ENCODE measurements at regions not wholly inside any gene's neighbourhood (a gene's known extent, or its start where the extent isn't known, plus 50 kb on each side); places are given as distances from the start of the nearest gene placed in this dataset.
A peak's percentile ranks its signal among the peaks of the same experiment; 100 is the strongest.

DNA sequence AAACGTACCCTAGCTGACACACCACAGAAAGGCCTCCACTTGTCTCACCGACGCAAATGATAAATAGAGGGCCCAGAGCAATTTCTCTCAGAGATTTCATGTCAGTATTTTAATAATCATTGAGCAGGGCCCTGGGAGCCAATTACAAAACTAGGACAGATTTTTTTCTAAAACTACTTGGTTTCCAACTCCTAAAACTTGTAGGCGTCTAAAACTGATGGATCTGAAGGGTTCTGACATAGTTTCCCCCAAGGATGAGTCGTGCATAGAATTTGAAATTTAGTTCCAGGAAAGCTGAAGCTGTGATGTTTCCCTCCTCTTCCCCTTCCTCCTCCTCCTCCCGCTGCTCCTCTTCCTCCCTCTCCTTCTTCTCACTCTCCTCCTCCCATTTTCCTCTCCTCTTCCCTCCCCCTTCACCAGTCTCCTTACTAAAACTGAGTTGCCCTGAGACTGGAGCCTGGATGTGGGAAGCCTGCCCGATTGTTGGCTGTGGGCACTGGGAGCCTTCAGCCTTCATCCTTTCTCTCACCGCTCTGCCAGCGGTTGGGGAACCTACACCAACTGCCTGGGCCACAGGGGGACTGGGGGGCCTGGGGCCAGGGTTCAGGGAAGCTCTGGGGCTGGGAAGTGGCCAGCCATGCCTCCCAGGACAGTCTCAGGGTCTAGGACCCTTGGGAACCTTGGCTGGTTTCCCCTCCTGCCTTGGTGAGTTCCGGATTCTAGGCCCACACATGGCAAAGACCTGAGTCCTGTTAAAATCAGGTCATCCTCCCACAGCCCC lies 73.9 kb upstream of the SLC6A11 start:
- DNase-seq, result no peak

- no peak for DNase-seq
These were observed 72.5 kb upstream of the SLC6A11 start for GRCh38 chr3:10743366-10744097.

DNA sequence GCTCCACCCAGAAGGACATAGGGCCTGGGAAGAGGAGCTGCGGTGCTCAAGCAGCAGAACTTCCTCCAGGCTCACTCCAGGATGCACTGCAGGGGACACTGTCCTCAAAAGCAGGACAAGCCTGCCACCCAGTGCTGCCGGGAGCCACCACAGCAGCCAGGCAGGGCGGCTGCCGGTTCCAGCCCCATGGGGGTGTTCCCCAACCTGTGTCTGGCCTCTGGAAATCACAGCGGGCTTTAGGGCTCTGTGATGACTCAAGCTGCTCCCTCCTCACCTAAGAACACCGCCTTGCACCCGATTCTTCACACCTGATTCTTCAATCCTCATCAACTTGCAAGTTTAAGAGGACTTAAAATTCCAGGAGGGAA lies 71.9 kb upstream of the SLC6A11 start:
- DNase-seq, result peak in 2 of 3 donors; percentile 10 to 38

DNA sequence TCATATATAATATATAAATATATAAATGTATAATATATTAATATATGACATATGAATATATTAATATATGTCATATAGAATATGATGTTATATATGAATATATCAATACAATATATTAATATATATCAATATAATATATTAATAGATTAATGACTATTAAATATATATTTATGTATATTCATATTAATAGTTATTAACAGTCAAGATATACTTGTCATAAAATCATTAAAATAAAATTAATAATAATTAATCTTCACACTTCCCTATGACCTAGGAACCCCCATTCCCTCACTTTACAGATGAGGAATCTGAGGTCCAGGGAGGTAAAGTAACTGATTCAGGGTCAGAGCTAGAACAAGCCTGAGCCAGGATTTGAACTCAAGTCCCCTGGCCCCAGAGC lies 70.6 kb upstream of the SLC6A11 start:
- DNase-seq, result no peak

DNA sequence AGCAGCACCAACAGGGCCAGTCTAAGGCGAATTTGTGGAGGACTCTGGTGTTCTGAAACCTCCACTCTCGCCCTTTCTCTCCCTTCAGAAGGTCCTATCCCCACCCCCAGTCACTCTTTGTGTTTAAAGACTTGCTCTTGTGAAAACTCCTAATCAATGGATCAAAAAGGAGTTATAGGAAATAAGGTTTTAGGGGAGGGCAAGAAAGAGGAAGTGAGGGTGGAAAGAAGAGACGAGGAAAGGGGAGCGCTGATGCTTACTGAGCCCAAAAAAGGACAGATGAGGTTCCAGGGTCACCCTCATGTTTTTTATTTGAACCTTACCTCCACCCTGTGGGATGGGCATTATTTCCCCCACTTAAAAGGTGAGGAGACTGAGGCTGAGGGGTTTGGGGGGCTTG lies 70.0 kb upstream of the SLC6A11 start:
- DNase-seq, result no peak

DNA sequence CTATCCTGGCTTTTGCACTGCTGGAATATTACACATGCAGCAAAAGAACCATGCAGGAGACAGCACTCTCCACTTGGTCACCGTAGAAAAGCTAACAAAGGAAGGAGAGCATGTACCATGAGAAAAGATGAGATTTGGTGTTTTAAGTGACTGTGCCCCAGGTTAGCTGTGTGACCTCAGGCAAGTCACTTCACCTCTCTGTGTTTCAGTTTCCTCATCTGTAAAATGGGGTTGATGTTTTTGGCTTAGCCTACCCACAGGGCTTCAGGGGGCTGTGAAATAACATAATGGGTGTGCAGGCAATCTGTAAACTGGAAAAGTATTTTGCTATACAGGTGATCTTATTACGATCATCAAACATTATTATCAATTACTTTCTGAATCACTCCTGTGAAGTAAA lies 69.3 kb upstream of the SLC6A11 start:
- no peak for DNase-seq

- no peak for DNase-seq
These were observed 68.7 kb upstream of the SLC6A11 start for GRCh38 chr3:10747341-10747740.

DNA sequence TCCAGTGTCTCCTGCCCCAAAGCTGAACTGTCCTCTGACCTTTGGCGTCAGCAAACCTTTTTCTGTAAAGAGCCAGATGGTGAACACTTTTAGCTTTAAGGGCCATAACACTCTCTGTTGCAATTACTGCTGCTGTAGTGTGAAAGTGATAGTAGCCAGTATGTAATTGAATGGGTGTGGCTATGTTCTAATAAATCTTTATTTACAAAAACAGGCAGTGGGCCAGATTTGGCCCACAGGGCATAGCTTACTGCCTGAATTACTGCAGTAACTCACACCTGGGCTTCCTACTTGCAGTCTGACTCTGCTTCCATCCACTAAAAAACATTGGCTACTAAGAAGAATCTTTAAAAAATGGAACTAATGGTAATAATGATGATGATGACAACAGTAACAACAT lies 68.0 kb upstream of the SLC6A11 start:
- DNase-seq, result no peak

- peak in 2 of 3 donors; percentile 54 to 74 for DNase-seq
These were observed 62.1 kb upstream of the SLC6A11 start for GRCh38 chr3:10753964-10754363.

GRCh38 chr3:10756546-10756945 lies 59.5 kb upstream of the SLC6A11 start:
- no peak for DNase-seq

- DNase-seq, result peak; percentile 30 to 54 (median 49)
These were observed 58.8 kb upstream of the SLC6A11 start for GRCh38 chr3:10757021-10757820.

DNA sequence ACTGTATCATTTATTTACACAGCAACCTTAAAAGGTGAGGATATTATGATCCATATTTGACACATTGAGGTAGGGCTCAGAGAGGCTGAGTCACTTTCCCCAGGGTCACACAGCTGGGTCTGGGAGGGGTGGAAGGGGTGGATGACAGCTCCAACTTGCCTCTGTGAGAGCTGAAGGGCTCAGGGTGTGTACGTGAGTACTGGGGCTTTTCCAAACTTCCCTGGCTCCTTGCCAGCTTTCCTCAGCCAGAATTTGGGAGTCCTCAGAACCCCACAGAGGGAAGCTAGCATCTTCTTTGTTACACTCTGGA lies 58.3 kb upstream of the SLC6A11 start:
- no peak for DNase-seq

DNA sequence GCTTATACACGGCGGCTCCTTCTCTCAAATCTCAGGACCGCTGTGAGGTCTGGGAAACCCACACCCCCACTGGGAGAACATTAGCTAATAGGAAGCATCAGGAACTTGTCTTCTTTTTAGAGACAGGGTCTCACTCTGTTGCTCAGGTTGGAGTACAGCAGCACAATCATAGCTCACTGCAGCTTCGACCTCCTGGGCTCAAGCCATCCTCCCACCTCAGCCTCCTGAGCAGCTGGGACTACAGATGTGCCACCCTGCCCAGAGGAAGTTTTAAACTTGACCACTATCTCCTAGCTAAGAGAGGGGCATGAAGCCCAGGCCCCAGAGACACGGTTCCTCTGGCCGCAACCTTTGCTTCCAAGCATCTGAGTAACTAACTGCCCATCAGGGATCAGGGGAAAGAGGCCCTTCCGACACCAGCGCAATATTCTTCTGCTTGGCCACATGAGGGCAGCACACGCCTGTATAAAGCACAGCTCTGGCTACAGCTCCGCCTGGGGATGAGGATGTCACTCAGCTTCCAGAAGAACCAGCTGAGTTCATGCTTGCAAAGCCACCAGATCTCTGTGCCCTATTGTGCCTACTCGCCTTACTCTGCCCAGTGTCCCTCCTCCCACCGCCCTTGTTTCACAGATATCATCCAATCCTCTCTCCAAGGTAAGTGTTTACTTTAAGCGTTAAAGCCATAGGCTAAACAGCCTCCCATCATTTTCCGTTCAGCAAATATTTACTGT lies 57.6 kb upstream of the SLC6A11 start:
- peak; percentile 69 to 81 (median 79) for DNase-seq

DNA sequence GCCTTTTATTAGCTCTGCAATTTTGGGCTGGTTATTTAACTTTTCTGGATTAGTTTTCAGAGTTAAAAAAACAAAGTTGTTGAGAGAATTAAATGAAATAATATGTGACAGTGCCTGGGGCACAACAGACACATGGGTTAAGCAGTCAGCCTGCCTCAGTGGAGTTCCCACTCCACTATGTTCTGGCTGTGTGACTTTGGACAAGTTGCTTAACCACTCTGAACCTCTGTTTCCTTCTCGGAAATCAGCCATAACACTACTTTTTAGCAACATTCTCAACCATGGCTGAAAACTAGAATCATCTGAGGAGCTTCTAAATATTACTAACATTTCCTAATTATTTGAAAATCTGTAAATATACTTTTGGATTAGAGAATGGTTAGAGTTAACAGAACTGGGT lies 56.5 kb upstream of the SLC6A11 start:
- DNase-seq, result no peak

DNA sequence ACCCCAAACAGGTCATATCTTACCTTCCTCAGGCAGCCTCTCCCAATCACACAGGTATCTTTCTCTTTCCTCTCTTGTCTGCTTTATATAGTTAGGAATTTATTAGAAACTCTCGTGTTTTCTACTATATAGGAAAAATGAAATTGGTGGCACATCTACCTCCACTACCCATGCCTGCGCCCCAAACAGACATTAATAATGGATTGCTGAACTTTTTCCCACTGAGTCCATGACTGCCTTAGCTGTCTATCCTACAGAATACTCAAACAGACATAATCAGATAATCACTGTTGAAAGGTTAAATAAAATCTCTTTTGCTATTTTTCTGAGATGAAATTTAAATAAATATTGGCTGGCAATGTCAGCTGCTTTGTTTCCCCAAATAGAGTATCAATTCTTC lies 55.8 kb upstream of the SLC6A11 start:
- no peak for DNase-seq

DNA sequence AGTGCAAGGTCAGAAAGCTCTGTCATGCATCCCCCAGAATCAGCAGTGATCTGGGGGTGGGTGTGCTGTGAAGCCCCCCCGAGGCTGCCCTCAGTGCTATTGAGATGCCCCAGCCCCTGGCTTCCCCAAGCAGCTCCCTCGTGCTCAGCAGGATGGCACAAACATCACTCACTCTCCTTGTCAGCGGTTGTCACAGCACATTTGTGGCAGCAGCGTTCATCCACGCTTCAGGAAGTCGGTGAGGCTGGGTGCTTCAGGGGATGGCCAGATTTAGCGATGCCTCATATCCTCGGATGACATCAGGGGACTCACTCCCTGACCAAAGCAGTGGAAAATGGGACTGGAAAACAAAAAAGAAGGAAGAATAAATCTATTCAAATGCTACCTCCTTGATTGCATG lies 54.4 kb upstream of the SLC6A11 start:
- DNase-seq, result no peak

GRCh38 chr3:10762116-10762515 lies 53.9 kb upstream of the SLC6A11 start:
- no peak for DNase-seq

DNA sequence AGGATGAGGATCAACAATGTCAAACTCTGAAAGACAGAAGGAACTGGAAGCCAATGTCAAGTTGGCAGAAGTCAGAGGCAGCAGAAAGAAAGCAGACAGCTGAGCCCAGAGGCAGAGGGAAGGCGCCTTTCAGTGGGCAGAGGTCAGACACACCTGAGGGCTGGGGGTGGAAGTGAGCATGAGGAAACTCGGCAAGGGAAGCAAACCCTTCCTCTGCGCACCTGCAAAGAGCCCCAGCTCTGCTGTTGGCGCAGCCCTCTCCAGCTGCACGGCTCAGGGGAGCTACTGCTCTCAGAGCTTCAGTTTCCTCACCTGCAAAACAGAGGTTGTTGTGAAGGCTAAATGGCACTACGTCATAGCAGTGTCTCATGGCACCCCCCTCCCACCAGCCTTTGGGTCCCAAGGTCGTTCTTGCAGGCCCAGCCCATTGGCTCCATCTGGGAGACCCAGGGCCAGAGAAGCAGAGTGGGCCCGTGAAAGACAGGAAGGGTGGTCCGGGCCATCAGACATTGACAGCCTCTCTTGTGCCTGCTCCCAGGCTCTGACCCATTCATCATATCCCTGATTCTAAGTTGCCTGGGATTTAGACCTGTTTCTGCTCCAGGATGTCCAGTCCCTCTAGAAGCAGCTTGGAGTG lies 53.3 kb upstream of the SLC6A11 start:
- no peak for DNase-seq

- DNase-seq, result no peak
These were observed 52.8 kb upstream of the SLC6A11 start for GRCh38 chr3:10763248-10763620.

DNA sequence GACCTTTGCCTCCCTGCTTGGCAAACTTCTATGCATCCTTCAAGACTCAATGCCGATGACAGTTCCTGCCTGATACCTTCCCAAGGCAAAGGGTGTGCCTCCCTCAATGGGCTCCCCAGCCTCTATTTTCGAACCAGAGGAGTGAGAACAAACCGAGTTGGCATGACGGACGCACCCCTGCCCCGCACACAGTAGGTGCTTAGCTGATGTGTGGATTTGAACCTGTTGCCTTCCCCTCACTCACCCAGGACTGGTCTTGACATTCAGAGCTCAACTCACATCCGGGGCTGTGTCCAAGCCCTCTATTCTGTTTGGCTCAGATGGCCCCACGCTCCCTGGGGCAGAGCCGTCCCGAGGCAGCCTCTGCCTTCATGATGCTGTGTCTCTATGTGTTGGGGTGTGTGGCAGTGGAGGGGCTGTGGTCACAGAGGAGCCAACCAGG lies 52.2 kb upstream of the SLC6A11 start:
- DNase-seq, result no peak

- DNase-seq, result no peak
These were observed 51.6 kb upstream of the SLC6A11 start for GRCh38 chr3:10764259-10765051.
